HEK293 (cell line): ENCODE measurements at regions not wholly inside any gene's neighbourhood (a gene's known extent, or its start where the extent isn't known, plus 50 kb on each side); places are given as distances from the start of the nearest gene placed in this dataset.

Source experiments
- CTCF ChIA-PET: fragments of 350-600 bp; formaldehyde crosslinking; extraction: SDS; loops from one replicate; lab custom pipeline; 2021; ENCODE audit warnings: antibody characterized with exemption; lab: Yijun Ruan, JAX
- POLR2A ChIA-PET: fragments of 300-600 bp; formaldehyde crosslinking; extraction: SDS; loops from one replicate; lab custom pipeline; 2020; ENCODE audit warnings: antibody characterized with exemption, inconsistent platforms; lab: Yijun Ruan, JAX
- H3K27ac ChIP-seq: fragments of 200-500 bp; sonication (Bioruptor generic); 2 replicates; pipeline ENCODE4 v1.5.1; 2014; ENCODE audit warnings: low read depth, low read length, control low read depth, inconsistent platforms; ENCODE audit errors: extremely low read depth
- H3K36me3 ChIP-seq, 2 experiments: fragments of 200-500 bp in 1 of 2; sonication (Bioruptor generic) in 1 of 2; 1 replicate in 1 of 2; 2 replicates in 1 of 2; pipeline ENCODE4 v1.5.1; 2014 to 2017; ENCODE audit warnings: inconsistent platforms in 2 of 2, low read length in 2 of 2; ENCODE audit not compliant: control insufficient read depth in 2 of 2, insufficient read depth in 1 of 2
- H3K4me1 ChIP-seq: fragments of 200-500 bp; sonication (Bioruptor generic); 2 replicates; pipeline ENCODE4 v1.5.1; 2014; ENCODE audit warnings: mild to moderate bottlenecking, low read length, inconsistent platforms; ENCODE audit not compliant: control insufficient read depth, insufficient read depth
- H3K4me3 ChIP-seq: 2 replicates; pipeline ENCODE4 v1.5.1; 2011; ENCODE audit warnings: low read depth, mild to moderate bottlenecking, control low read depth, low read length, moderate library complexity
- H3K9me3 ChIP-seq: fragments of 200-500 bp; sonication (Bioruptor generic); 2 replicates; pipeline ENCODE4 v1.5.1; 2014; ENCODE audit warnings: low read depth, low read length, inconsistent platforms; ENCODE audit not compliant: control insufficient read depth, insufficient read depth
- KLF8 ChIP-seq: fragments of 450-650 bp; formaldehyde crosslinking; IDR thresholded peaks from 2 replicates; pipeline ENCODE4 v1.5.1; 2016; ENCODE audit warnings: missing biosample characterization, missing genetic modification characterization
- SETDB1 ChIP-seq: IDR thresholded peaks from one replicate; pipeline ENCODE4 v1.6.1; 2017; ENCODE audit warnings: mild to moderate bottlenecking, low read length, moderate library complexity, mixed read lengths; ENCODE audit not compliant: insufficient read length
- ZBTB17 ChIP-seq: fragments of 450-650 bp; formaldehyde crosslinking; IDR thresholded peaks from 2 replicates; pipeline ENCODE4 v1.5.1; 2016; ENCODE audit warnings: missing biosample characterization, missing genetic modification characterization
- ZNF140 ChIP-seq: fragments of 450-650 bp; formaldehyde crosslinking; IDR thresholded peaks from 2 replicates; pipeline ENCODE4 v1.5.1; 2016; ENCODE audit warnings: missing biosample characterization, missing genetic modification characterization
- ZNF223 ChIP-seq: fragments of 450-650 bp; formaldehyde crosslinking; IDR thresholded peaks from 2 replicates; pipeline ENCODE4 v1.5.1; 2016; ENCODE audit warnings: missing biosample characterization, missing genetic modification characterization
- ZNF23 ChIP-seq: fragments of 450-650 bp; formaldehyde crosslinking; IDR thresholded peaks from 2 replicates; pipeline ENCODE4 v1.5.1; 2016; ENCODE audit warnings: missing biosample characterization, missing genetic modification characterization, borderline replicate concordance
- ZNF776 ChIP-seq: fragments of 450-650 bp; formaldehyde crosslinking; IDR thresholded peaks from 2 replicates; pipeline ENCODE4 v1.5.0; 2017; ENCODE audit warnings: missing biosample characterization, missing genetic modification characterization, borderline replicate concordance
- ZNF792 ChIP-seq: fragments of 450-650 bp; formaldehyde crosslinking; IDR thresholded peaks from 2 replicates; pipeline ENCODE4 v1.5.1; 2016; ENCODE audit warnings: missing biosample characterization, missing genetic modification characterization
- TF ChIP-seq, protein P1 (sequence below): fragments of 450-650 bp; formaldehyde crosslinking; IDR thresholded peaks from 2 replicates; pipeline ENCODE4 v1.5.1; 2016; ENCODE audit warnings: missing biosample characterization, missing genetic modification characterization
- TF ChIP-seq, protein P2 (sequence below): fragments of 450-650 bp; formaldehyde crosslinking; optimal IDR thresholded peaks from 2 replicates; pipeline ENCODE3; 2016; ENCODE audit warnings: missing biosample characterization, mild to moderate bottlenecking, missing genetic modification characterization
- TF ChIP-seq, protein P3 (sequence below): fragments of 450-650 bp; formaldehyde crosslinking; IDR thresholded peaks from 2 replicates; pipeline ENCODE4 v1.5.1; 2017; ENCODE audit warnings: missing biosample characterization, missing genetic modification characterization
- TF ChIP-seq, protein P4 (sequence below): IDR thresholded peaks from 2 replicates; pipeline ENCODE4 v1.6.1; 2011; ENCODE audit warnings: mild to moderate bottlenecking, low read depth, low read length, borderline replicate concordance
- TF ChIP-seq, protein P5 (sequence below): fragments of 450-650 bp; formaldehyde crosslinking; IDR thresholded peaks from 2 replicates; pipeline ENCODE4 v1.5.1; 2016; ENCODE audit warnings: missing biosample characterization, missing genetic modification characterization
- TF ChIP-seq, protein P6 (sequence below): fragments of 450-650 bp; formaldehyde crosslinking; IDR thresholded peaks from 2 replicates; pipeline ENCODE4 v1.5.1; 2016; ENCODE audit warnings: missing biosample characterization, missing genetic modification characterization, borderline replicate concordance
- TF ChIP-seq, protein P7 (sequence below): fragments of 450-650 bp; formaldehyde crosslinking; IDR thresholded peaks from 2 replicates; pipeline ENCODE4 v1.5.1; 2016; ENCODE audit warnings: missing biosample characterization, missing genetic modification characterization
- TF ChIP-seq, protein P8 (sequence below): fragments of 450-650 bp; formaldehyde crosslinking; IDR thresholded peaks from 2 replicates; pipeline ENCODE4 v1.5.1; 2017; ENCODE audit warnings: missing biosample characterization, missing genetic modification characterization

DNA sequence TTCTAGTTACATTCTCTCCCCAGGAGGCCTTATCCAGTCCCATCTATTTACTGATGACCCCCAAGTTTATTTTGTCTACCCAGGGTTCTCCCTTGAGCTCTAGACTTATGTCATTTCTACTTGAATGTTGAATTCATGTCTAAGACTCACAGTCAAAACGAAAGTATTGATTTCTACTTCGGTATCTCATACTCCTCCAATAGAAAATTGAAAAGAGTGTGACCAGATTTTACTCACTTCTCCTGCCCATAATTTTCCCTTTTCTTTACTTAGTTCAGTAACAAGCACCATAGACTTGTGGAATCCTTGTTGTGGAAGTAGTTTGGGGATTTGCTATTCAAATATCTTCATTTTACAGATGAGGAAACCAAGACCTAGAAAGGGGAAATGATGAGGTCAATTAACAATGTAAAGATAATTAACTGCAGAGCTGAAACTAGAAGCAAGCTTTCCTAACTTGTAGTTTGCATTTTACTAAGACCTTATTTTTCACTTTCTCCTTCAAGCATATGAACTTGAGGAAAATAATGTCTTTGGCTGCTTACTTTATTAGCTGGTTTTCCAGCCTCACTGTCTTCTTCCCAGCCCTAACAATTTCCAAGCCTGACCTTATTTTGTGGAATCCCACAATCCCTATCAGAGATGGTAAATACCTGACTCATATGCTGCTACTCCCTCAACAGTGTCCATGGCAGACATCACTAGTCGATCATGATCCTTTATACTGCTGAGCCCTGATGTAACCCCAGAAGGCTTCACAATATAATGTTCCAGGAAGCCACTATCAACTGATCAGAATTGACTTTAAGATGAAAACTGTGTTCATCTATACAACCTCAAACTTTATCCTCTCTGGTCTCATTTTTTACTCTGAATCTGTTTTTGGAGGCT, 123.9 kb upstream of the AGBL1 start (continued):
- TF ChIP-seq ZNF223 (tag by site-specific recombination), result no peak
- TF ChIP-seq, protein P1, sequence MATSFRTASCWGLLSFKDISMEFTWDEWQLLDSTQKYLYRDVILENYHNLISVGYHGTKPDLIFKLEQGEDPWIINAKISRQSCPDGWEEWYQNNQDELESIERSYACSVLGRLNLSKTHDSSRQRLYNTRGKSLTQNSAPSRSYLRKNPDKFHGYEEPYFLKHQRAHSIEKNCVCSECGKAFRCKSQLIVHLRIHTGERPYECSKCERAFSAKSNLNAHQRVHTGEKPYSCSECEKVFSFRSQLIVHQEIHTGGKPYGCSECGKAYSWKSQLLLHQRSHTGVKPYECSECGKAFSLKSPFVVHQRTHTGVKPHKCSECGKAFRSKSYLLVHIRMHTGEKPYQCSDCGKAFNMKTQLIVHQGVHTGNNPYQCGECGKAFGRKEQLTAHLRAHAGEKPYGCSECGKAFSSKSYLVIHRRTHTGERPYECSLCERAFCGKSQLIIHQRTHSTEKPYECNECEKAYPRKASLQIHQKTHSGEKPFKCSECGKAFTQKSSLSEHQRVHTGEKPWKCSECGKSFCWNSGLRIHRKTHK (tag by site-specific recombination), result no peak
- TF ChIP-seq ZNF792, result no peak
- TF ChIP-seq, protein P2, sequence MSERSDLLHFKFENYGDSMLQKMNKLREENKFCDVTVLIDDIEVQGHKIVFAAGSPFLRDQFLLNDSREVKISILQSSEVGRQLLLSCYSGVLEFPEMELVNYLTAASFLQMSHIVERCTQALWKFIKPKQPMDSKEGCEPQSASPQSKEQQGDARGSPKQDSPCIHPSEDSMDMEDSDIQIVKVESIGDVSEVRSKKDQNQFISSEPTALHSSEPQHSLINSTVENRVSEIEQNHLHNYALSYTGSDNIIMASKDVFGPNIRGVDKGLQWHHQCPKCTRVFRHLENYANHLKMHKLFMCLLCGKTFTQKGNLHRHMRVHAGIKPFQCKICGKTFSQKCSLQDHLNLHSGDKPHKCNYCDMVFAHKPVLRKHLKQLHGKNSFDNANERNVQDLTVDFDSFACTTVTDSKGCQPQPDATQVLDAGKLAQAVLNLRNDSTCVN, result no peak
- TF ChIP-seq, protein P3, sequence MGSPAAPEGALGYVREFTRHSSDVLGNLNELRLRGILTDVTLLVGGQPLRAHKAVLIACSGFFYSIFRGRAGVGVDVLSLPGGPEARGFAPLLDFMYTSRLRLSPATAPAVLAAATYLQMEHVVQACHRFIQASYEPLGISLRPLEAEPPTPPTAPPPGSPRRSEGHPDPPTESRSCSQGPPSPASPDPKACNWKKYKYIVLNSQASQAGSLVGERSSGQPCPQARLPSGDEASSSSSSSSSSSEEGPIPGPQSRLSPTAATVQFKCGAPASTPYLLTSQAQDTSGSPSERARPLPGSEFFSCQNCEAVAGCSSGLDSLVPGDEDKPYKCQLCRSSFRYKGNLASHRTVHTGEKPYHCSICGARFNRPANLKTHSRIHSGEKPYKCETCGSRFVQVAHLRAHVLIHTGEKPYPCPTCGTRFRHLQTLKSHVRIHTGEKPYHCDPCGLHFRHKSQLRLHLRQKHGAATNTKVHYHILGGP (tag by site-specific recombination), result no peak
- TF ChIP-seq SETDB1, result peak; percentile 68
- TF ChIP-seq, protein P4, sequence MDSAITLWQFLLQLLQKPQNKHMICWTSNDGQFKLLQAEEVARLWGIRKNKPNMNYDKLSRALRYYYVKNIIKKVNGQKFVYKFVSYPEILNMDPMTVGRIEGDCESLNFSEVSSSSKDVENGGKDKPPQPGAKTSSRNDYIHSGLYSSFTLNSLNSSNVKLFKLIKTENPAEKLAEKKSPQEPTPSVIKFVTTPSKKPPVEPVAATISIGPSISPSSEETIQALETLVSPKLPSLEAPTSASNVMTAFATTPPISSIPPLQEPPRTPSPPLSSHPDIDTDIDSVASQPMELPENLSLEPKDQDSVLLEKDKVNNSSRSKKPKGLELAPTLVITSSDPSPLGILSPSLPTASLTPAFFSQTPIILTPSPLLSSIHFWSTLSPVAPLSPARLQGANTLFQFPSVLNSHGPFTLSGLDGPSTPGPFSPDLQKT, result no peak
- TF ChIP-seq ZNF23 (tag by site-specific recombination), result 0 out of 2 replicates have a peak, but pooled peaks have one; percentile 30
- TF ChIP-seq, protein P5, sequence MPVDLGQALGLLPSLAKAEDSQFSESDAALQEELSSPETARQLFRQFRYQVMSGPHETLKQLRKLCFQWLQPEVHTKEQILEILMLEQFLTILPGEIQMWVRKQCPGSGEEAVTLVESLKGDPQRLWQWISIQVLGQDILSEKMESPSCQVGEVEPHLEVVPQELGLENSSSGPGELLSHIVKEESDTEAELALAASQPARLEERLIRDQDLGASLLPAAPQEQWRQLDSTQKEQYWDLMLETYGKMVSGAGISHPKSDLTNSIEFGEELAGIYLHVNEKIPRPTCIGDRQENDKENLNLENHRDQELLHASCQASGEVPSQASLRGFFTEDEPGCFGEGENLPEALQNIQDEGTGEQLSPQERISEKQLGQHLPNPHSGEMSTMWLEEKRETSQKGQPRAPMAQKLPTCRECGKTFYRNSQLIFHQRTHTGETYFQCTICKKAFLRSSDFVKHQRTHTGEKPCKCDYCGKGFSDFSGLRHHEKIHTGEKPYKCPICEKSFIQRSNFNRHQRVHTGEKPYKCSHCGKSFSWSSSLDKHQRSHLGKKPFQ, result no peak
- no peak for TF ChIP-seq ZNF140
- no peak for TF ChIP-seq ZNF776 (tag by site-specific recombination)
- 0 out of 2 replicates have a peak, but pooled peaks have one; percentile 49 for TF ChIP-seq ZBTB17 (tag by site-specific recombination)
- TF ChIP-seq, protein P6, sequence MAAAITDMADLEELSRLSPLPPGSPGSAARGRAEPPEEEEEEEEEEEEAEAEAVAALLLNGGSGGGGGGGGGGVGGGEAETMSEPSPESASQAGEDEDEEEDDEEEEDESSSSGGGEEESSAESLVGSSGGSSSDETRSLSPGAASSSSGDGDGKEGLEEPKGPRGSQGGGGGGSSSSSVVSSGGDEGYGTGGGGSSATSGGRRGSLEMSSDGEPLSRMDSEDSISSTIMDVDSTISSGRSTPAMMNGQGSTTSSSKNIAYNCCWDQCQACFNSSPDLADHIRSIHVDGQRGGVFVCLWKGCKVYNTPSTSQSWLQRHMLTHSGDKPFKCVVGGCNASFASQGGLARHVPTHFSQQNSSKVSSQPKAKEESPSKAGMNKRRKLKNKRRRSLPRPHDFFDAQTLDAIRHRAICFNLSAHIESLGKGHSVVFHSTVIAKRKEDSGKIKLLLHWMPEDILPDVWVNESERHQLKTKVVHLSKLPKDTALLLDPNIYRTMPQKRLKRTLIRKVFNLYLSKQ (tag by site-specific recombination), result no peak

DNA sequence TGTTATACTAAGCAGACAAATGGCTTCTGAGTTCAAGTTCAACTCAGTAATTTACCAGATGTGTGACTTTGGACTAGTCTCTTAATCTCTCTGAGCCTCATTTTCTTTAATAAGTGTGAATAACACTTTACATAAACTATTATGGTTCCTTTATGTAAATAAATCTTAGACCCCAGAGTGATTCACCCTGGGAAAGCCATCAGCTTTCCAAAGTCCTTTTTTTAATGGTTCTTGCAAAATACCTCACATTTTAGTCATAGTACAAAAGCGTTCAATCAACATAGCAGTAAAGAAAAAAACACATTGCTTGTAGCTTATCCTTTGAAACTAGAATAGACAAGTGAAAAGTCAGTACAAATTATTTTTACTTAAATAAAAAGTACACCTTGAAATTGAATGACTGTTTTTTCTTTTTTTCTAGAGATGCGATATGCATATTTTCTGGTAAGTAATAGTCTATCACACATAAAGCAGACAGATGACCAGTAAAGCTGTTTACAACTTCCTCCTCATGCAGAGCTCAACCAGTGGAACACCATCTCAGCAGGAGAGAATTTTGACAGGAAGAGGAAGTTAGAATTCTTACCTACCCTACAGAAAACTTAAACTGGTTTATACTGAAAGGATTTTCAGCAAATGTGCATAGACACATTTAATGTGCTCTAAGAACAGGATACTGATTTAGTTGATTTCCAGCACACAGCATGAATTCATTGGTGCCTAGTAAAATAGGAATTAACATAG, 123.0 kb upstream of the AGBL1 start:
- CTCF ChIA-PET, result interaction anchor here (0.6 kb wide), 1 partner anchor 23 kb away, joined by 5 read pairs; no protein-coding TSS in a partner anchor
- H3K4me3 ChIP-seq, result no peak overlapping the region
- POLR2A ChIA-PET, result no interaction called here
- H3K4me1 ChIP-seq, result no peaks in the 10 kb centered on the region
- no peak overlapping the region for H3K27ac ChIP-seq
- H3K9me3 ChIP-seq, result no peaks in the 10 kb centered on the region
- no peaks in the 10 kb centered on the region for H3K36me3 ChIP-seq
- TF ChIP-seq, protein P7, sequence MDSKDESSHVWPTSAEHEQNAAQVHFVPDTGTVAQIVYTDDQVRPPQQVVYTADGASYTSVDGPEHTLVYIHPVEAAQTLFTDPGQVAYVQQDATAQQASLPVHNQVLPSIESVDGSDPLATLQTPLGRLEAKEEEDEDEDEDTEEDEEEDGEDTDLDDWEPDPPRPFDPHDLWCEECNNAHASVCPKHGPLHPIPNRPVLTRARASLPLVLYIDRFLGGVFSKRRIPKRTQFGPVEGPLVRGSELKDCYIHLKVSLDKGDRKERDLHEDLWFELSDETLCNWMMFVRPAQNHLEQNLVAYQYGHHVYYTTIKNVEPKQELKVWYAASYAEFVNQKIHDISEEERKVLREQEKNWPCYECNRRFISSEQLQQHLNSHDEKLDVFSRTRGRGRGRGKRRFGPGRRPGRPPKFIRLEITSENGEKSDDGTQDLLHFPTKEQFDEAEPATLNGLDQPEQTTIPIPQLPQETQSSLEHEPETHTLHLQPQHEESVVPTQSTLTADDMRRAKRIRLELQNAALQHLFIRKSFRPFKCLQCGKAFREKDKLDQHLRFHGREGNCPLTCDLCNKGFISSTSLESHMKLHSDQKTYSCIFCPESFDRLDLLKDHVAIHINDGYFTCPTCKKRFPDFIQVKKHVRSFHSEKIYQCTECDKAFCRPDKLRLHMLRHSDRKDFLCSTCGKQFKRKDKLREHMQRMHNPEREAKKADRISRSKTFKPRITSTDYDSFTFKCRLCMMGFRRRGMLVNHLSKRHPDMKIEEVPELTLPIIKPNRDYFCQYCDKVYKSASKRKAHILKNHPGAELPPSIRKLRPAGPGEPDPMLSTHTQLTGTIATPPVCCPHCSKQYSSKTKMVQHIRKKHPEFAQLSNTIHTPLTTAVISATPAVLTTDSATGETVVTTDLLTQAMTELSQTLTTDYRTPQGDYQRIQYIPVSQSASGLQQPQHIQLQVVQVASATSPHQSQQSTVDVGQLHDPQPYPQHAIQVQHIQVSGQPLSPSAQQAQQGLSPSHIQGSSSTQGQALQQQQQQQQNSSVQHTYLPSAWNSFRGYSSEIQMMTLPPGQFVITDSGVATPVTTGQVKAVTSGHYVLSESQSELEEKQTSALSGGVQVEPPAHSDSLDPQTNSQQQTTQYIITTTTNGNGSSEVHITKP (tag by site-specific recombination), result no peak
- TF ChIP-seq, protein P8, sequence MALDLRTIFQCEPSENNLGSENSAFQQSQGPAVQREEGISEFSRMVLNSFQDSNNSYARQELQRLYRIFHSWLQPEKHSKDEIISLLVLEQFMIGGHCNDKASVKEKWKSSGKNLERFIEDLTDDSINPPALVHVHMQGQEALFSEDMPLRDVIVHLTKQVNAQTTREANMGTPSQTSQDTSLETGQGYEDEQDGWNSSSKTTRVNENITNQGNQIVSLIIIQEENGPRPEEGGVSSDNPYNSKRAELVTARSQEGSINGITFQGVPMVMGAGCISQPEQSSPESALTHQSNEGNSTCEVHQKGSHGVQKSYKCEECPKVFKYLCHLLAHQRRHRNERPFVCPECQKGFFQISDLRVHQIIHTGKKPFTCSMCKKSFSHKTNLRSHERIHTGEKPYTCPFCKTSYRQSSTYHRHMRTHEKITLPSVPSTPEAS (tag by site-specific recombination), result no peak
- TF ChIP-seq, protein P3 (tag by site-specific recombination), result no peak
- TF ChIP-seq SETDB1, result no peak
- no peak for TF ChIP-seq KLF8 (tag by site-specific recombination)
